NT2/D1 (cell line): ENCODE measurements at regions not wholly inside any gene's neighbourhood (a gene's known extent, or its start where the extent isn't known, plus 50 kb on each side); places are given as distances from the start of the nearest gene placed in this dataset.

ENCODE experiments used
- SUZ12 ChIP-seq: IDR thresholded peaks from 2 replicates; pipeline ENCODE4 v1.6.1; 2011; ENCODE audit not compliant: insufficient read length, insufficient read depth; ENCODE audit errors: extremely low read depth
- YY1 ChIP-seq: IDR thresholded peaks from 2 replicates; pipeline ENCODE4 v1.6.1; 2011; ENCODE audit not compliant: insufficient read length, insufficient read depth
- ZNF274 ChIP-seq: IDR thresholded peaks from 2 replicates; pipeline ENCODE4 v1.6.1; 2011; ENCODE audit warnings: mild to moderate bottlenecking, low read depth, low read length

DNA sequence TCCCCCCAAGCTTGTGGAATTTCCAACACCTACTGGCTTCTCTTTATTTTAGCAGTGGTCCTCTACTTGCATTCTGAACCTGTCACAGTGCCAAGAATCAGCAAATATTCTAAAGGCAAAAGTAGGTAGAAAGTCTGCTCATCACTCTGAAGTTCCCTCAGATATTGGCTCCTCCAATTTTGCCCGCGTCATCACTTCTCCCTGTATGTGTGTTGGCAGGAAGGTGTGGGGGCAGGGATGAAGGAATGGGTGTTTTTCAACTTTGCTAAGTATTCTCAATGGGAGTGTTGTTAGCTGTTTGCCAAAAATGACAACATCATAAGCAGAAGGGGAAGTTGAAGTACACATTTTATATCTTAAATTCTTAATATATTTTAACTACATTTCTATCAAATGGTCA is 226.2 kb downstream of the POLR1F start:
- TF ChIP-seq SUZ12 (no peak), YY1 (no peak), ZNF274 (no peak)
